Cardiac septum (tissue), 1 donor: ENCODE measurements at regions not wholly inside any gene's neighbourhood (a gene's known extent, or its start where the extent isn't known, plus 50 kb on each side); places are given as distances from the start of the nearest gene placed in this dataset.
"Not testable (repeated sequence)": the region's sequence is repeated elsewhere in the genome, so short reads cannot be mapped to it uniquely, and the experiment has no call there.

Source experiments
- DNase-seq: peaks from one replicate; pipeline ENCODE4 v3.0.0-alpha.2; 2020; ENCODE audit warnings: low spot score
- intact Hi-C: fragments of 100-400 bp; cut with DNase I; formaldehyde crosslinking; loops from one replicate; pipeline ENCODE4 v1.14.0; 2022
- donor health status: DM: no; HTN: no; CAD: no.

- DNase-seq, result no peak
- intact Hi-C loops, result no loop called here
Measured at GRCh38 chr2:4732560-4732959, 959.6 kb upstream of the SOX11 start.

GRCh38 chr2:4745056-4745991, 946.9 kb upstream of the SOX11 start:
- intact Hi-C loops, result no loop called here
- DNase-seq, result no peak

GRCh38 chr2:4753721-4754120, 938.5 kb upstream of the SOX11 start:
- no peak for DNase-seq
- intact Hi-C loops, result no loop called here

- no peak for DNase-seq
- intact Hi-C loops, result no loop called here
Measured at GRCh38 chr2:4762951-4763376, 929.2 kb upstream of the SOX11 start.

GRCh38 chr2:4765787-4766530, 926.2 kb upstream of the SOX11 start:
- no peak for DNase-seq
- intact Hi-C loops, result no loop called here

GRCh38 chr2:4775668-4776067, 916.5 kb upstream of the SOX11 start:
- DNase-seq, result no peak
- intact Hi-C loops, result no loop called here

GRCh38 chr2:4780679-4781078, 911.5 kb upstream of the SOX11 start:
- DNase-seq, result no peak
- intact Hi-C loops, result no loop called here

GRCh38 chr2:4782647-4783046, 909.5 kb upstream of the SOX11 start:
- intact Hi-C loops, result no loop called here
- no peak for DNase-seq

GRCh38 chr2:4791488-4791887, 900.7 kb upstream of the SOX11 start:
- no peak for DNase-seq
- intact Hi-C loops, result no loop called here

- intact Hi-C loops, result no loop called here
Measured at GRCh38 chr2:4792126-4792525, 900.1 kb upstream of the SOX11 start.

GRCh38 chr2:4803396-4803795, 888.8 kb upstream of the SOX11 start:
- DNase-seq, result no peak
- intact Hi-C loops, result no loop called here

More at GRCh38 chr2:4792126-4792525, 900.1 kb upstream of the SOX11 start:
- no peak for DNase-seq

GRCh38 chr2:4814137-4814536, 878.0 kb upstream of the SOX11 start:
- DNase-seq, intact Hi-C loops: not testable (repeated sequence)

GRCh38 chr2:4827836-4828235, 864.3 kb upstream of the SOX11 start:
- DNase-seq, result no peak
- intact Hi-C loops, result no loop called here

GRCh38 chr2:4828682-4829374, 863.4 kb upstream of the SOX11 start:
- DNase-seq, result no peak
- intact Hi-C loops, result no loop called here

GRCh38 chr2:4831751-4832150, 860.4 kb upstream of the SOX11 start:
- intact Hi-C loops, result no loop called here
- DNase-seq, result no peak

GRCh38 chr2:4832642-4833041, 859.5 kb upstream of the SOX11 start:
- intact Hi-C loops, result no loop called here
- DNase-seq, result no peak

- no peak for DNase-seq
- intact Hi-C loops, result no loop called here
Measured at GRCh38 chr2:4838626-4839025, 853.6 kb upstream of the SOX11 start.

GRCh38 chr2:4840791-4841190, 851.4 kb upstream of the SOX11 start:
- no peak for DNase-seq
- intact Hi-C loops, result no loop called here

GRCh38 chr2:4844881-4845280, 847.3 kb upstream of the SOX11 start:
- no peak for DNase-seq

GRCh38 chr2:4862031-4862430, 830.2 kb upstream of the SOX11 start:
- DNase-seq, result no peak
- intact Hi-C loops, result no loop called here

More at GRCh38 chr2:4844881-4845280, 847.3 kb upstream of the SOX11 start:
- intact Hi-C loops, result no loop called here
